ENCODE measurements at regions not wholly inside any gene's neighbourhood (a gene's known extent, or its start where the extent isn't known, plus 50 kb on each side); places are given as distances from the start of the nearest gene placed in this dataset.

GRCh38 chr13:85588359-85588758 lies 210.9 kb downstream of the SLITRK6 start:
- DNase-seq (ENCODE audit: low spot score), result no peak
- ATAC-seq, result peak; percentile 79
- Mint-ChIP-seq H3K27ac (no peak overlapping the region), H3K4me3 (no peak overlapping the region), H3K27me3 (ENCODE audit: low read depth) (no peaks in the 10 kb centered on the region), H3K9me3 (peaks cover 13% of the 10 kb centered on the region), H3K4me1 (peaks cover 27% of the 10 kb centered on the region), H3K36me3 (peaks cover 10% of the 10 kb centered on the region)
- ChIA-PET POLR2A (no interaction called here), CTCF (interaction anchor here (1.3 kb wide), 1 partner anchor 240 kb away, joined by 4 read pairs; no protein-coding TSS in a partner anchor)
- no peak for TF ChIP-seq TCF7 (CRISPR knock-in tag; IDR thresholded peaks at IDR 0.05; ENCODE audit: low read depth)
- no peak for TF ChIP-seq ZNF317 (CRISPR knock-in tag; IDR thresholded peaks at IDR 0.05; ENCODE audit: borderline replicate concordance, low read depth)
- TF ChIP-seq ATF2 (CRISPR knock-in tag; IDR thresholded peaks at IDR 0.05; ENCODE audit: borderline replicate concordance, low read depth), result no peak
- no peak for TF ChIP-seq ZNF232 (CRISPR knock-in tag; IDR thresholded peaks at IDR 0.05)
- TF ChIP-seq USF2 (CRISPR knock-in tag; IDR thresholded peaks at IDR 0.05), result no peak; the same call in 1 of the 2 replicates
- TF ChIP-seq ZNF416 (CRISPR knock-in tag; IDR thresholded peaks at IDR 0.05), result no peak
- no peak for TF ChIP-seq NFE2L1 (CRISPR knock-in tag; IDR thresholded peaks at IDR 0.05)
- no peak for TF ChIP-seq E2F5 (CRISPR knock-in tag; IDR thresholded peaks at IDR 0.05)
- no peak for TF ChIP-seq EMX1 (CRISPR knock-in tag; IDR thresholded peaks at IDR 0.05)
- TF ChIP-seq GRHL2 (CRISPR knock-in tag; IDR thresholded peaks at IDR 0.05; ENCODE audit: insufficient replicate concordance, severe bottlenecking), result no peak

- no peak for ATAC-seq
- Mint-ChIP-seq H3K27ac (no peak overlapping the region), H3K27me3 (ENCODE audit: low read depth) (no peaks in the 10 kb centered on the region), H3K4me3 (no peak overlapping the region), H3K9me3 (peaks cover 13% of the 10 kb centered on the region), H3K4me1 (peaks cover 27% of the 10 kb centered on the region), H3K36me3 (peaks cover 10% of the 10 kb centered on the region)
- TF ChIP-seq FOXK1 (CRISPR knock-in tag; IDR thresholded peaks at IDR 0.05) (no peak), CBFB (CRISPR knock-in tag; IDR thresholded peaks at IDR 0.05; ENCODE audit: low read depth) (no peak), ZNF416 (CRISPR knock-in tag; IDR thresholded peaks at IDR 0.05) (no peak), RORB (CRISPR knock-in tag; IDR thresholded peaks at IDR 0.05) (no peak), ZMAT4 (CRISPR knock-in tag; IDR thresholded peaks at IDR 0.05) (no peak), TP53 (CRISPR knock-in tag; IDR thresholded peaks at IDR 0.05) (no peak), PRRX2 (CRISPR knock-in tag; IDR thresholded peaks at IDR 0.05) (no peak), CREM (CRISPR knock-in tag; IDR thresholded peaks at IDR 0.05) (no peak), E2F1 (CRISPR knock-in tag; IDR thresholded peaks at IDR 0.05) (no peak), ZNF532 (CRISPR knock-in tag; IDR thresholded peaks at IDR 0.05; ENCODE audit: borderline replicate concordance) (no peak), ZNF671 (CRISPR knock-in tag; IDR thresholded peaks at IDR 0.05) (no peak)
- ChIA-PET POLR2A (no interaction called here), CTCF (no interaction called here)
- DNase-seq (ENCODE audit: low spot score), result no peak
These were observed 212.4 kb downstream of the SLITRK6 start for GRCh38 chr13:85586856-85587255.
